H1 (cell line): ENCODE measurements at regions not wholly inside any gene's neighbourhood (a gene's known extent, or its start where the extent isn't known, plus 50 kb on each side); places are given as distances from the start of the nearest gene placed in this dataset.
A peak's percentile ranks its signal among the peaks of the same experiment; 100 is the strongest.

Source experiments
- CTCF ChIA-PET: fragments of 300-600 bp; sonication (Branson Sonifier 250); formaldehyde crosslinking; loops from one replicate; lab custom pipeline; 2021; ENCODE audit not compliant: partially characterized antibody; lab: Charles Lee
- POLR2A ChIA-PET: fragments of 300-600 bp; sonication (Branson Sonifier 250); formaldehyde crosslinking; loops from one replicate; lab custom pipeline; 2021; ENCODE audit warnings: inconsistent platforms; ENCODE audit not compliant: partially characterized antibody; lab: Charles Lee
- DNase-seq, 2 experiments: peaks; one replicate each; pipeline versions ENCODE4 v3.0.0 to v3.0.0-alpha.2; 2010 to 2022; ENCODE audit warnings: low spot score in 2 of 2, low read depth in 1 of 2, mixed read lengths in 1 of 2
- FAIRE-seq: peaks from 2 replicates; lab custom pipeline; 2011; peaks lifted over from hg19 to GRCh38; lab: Jason Lieb, UNC
- H2AFZ ChIP-seq: 2 replicates; pipeline ENCODE4 v1.8.1; 2012; ENCODE audit warnings: low read length, inconsistent platforms
- H2AK5ac ChIP-seq: 2 replicates; pipeline ENCODE4 v1.6.1; 2013; ENCODE audit warnings: low read depth, low read length
- H2BK120ac ChIP-seq: replicated peaks from 2 replicates; pipeline ENCODE3; 2013; ENCODE audit warnings: low read depth, low read length, inconsistent platforms
- H2BK12ac ChIP-seq: 2 replicates; pipeline ENCODE4 v1.6.1; 2013; ENCODE audit warnings: low read depth, low read length
- H2BK15ac ChIP-seq: 2 replicates; pipeline ENCODE4 v1.6.1; 2013; ENCODE audit warnings: low read length
- H2BK20ac ChIP-seq: 2 replicates; pipeline ENCODE4 v1.6.1; 2013; ENCODE audit warnings: low read length
- H2BK5ac ChIP-seq: 2 replicates; pipeline ENCODE4 v1.6.1; 2013; ENCODE audit warnings: low read depth, low read length
- H3K14ac ChIP-seq: 2 replicates; pipeline ENCODE4 v1.6.1; 2013; ENCODE audit warnings: inconsistent platforms; ENCODE audit not compliant: insufficient read length
- H3K18ac ChIP-seq: 2 replicates; pipeline ENCODE4 v1.6.1; 2013; ENCODE audit warnings: low read length; ENCODE audit errors: extremely low read depth
- H3K23ac ChIP-seq: 2 replicates; pipeline ENCODE4 v1.6.1; 2013; ENCODE audit warnings: inconsistent platforms; ENCODE audit not compliant: insufficient read length
- H3K23me2 ChIP-seq: 2 replicates; pipeline ENCODE4 v1.6.1; 2013; ENCODE audit warnings: low read depth, low read length
- H3K27ac ChIP-seq: 2 replicates; pipeline ENCODE4 v1.6.1; 2011; ENCODE audit warnings: low read depth, low read length, inconsistent platforms
- H3K27me3 ChIP-seq, 4 experiments: replicated peaks in 1 of 4; 1 replicate in 1 of 4; 2 replicates in 3 of 4; pipeline versions ENCODE4 v1.6.1 to v1.8.1; 2011 to 2013; ENCODE audit warnings: low read length in 3 of 4, mild to moderate bottlenecking in 3 of 4, inconsistent platforms in 2 of 4, mixed read lengths in 2 of 4, moderate library complexity in 1 of 4; ENCODE audit not compliant: control insufficient read depth in 3 of 4, insufficient read depth in 3 of 4; ENCODE audit errors: extremely low read depth in 1 of 4
- H3K36me3 ChIP-seq, 4 experiments: 2 replicates each; pipeline versions ENCODE4 v1.6.1 to v1.8.1; 2011 to 2013; ENCODE audit warnings: mild to moderate bottlenecking in 4 of 4, low read length in 3 of 4, moderate library complexity in 2 of 4, control low read depth in 1 of 4, inconsistent platforms in 1 of 4; ENCODE audit not compliant: insufficient read depth in 4 of 4, control insufficient read depth in 2 of 4
- H3K4ac ChIP-seq: replicated peaks from 2 replicates; pipeline ENCODE3; 2013; ENCODE audit warnings: low read length, low read depth, mixed read lengths, inconsistent platforms; ENCODE audit not compliant: insufficient read length
- H3K4me1 ChIP-seq, 4 experiments: replicated peaks in 1 of 4; 1 replicate in 1 of 4; 2 replicates in 3 of 4; pipeline versions ENCODE4 v1.6.1 to v1.8.1; 2011 to 2013; ENCODE audit warnings: low read length in 3 of 4, inconsistent platforms in 2 of 4, mixed read lengths in 1 of 4; ENCODE audit not compliant: insufficient read depth in 4 of 4, control insufficient read depth in 3 of 4
- H3K4me2 ChIP-seq, 2 experiments: 2 replicates each; pipeline versions ENCODE4 v1.6.1 to v1.8.1; 2011 to 2013; ENCODE audit warnings: low read depth in 2 of 2, low read length in 2 of 2, control low read depth in 1 of 2, inconsistent platforms in 1 of 2, mild to moderate bottlenecking in 1 of 2; ENCODE audit not compliant: insufficient read depth in 1 of 2
- H3K4me3 ChIP-seq, 4 experiments: fragments of 200-600, 300-600 bp in 1 of 4; sonication (generic), shearing (Covaris generic), sonication (Bioruptor Twin) in 1 of 4; 2 replicates each; pipeline versions ENCODE4 v1.5.1 to v1.8.1; 2011 to 2016; ENCODE audit warnings: low read length in 4 of 4, low read depth in 3 of 4, control low read depth in 2 of 4, inconsistent platforms in 2 of 4, mild to moderate bottlenecking in 2 of 4, mixed read lengths in 1 of 4, moderate library complexity in 1 of 4; ENCODE audit not compliant: insufficient read depth in 2 of 4; ENCODE audit errors: extremely low read depth in 1 of 4
- H3K56ac ChIP-seq: replicated peaks from 2 replicates; pipeline ENCODE3; 2013; ENCODE audit warnings: low read depth, mild to moderate bottlenecking, mixed read lengths, low read length, inconsistent platforms; ENCODE audit not compliant: insufficient read length
- H3K79me1 ChIP-seq: 2 replicates; pipeline ENCODE4 v1.6.1; 2013; ENCODE audit warnings: low read depth, low read length, control low read depth
- H3K79me2 ChIP-seq, 2 experiments: 2 replicates each; pipeline versions ENCODE4 v1.6.1 to v1.8.1; 2012 to 2013; ENCODE audit warnings: low read length in 2 of 2, mild to moderate bottlenecking in 2 of 2, inconsistent platforms in 1 of 2; ENCODE audit not compliant: insufficient read depth in 2 of 2, control insufficient read depth in 1 of 2
- H3K9ac ChIP-seq, 4 experiments: replicated peaks in 1 of 4; 1 replicate in 1 of 4; 2 replicates in 3 of 4; pipeline versions ENCODE4 v1.6.1 to v1.8.1; 2011 to 2013; ENCODE audit warnings: low read depth in 3 of 4, low read length in 3 of 4, control low read depth in 2 of 4, mild to moderate bottlenecking in 2 of 4, moderate library complexity in 2 of 4, inconsistent platforms in 1 of 4; ENCODE audit errors: extremely low read depth in 1 of 4
- H3K9me3 ChIP-seq, 2 experiments: 2 replicates each; pipeline versions ENCODE4 v1.6.1 to v1.8.1; 2012 to 2013; ENCODE audit warnings: mild to moderate bottlenecking in 2 of 2, moderate library complexity in 2 of 2, control low read depth in 1 of 2, inconsistent platforms in 1 of 2, low read depth in 1 of 2, low read length in 1 of 2, mixed read lengths in 1 of 2; ENCODE audit not compliant: insufficient read depth in 2 of 2
- H4K20me1 ChIP-seq, 2 experiments: replicated peaks in 1 of 2; 2 replicates each; pipeline versions ENCODE3 to v1.8.1; 2011 to 2013; ENCODE audit warnings: inconsistent platforms in 2 of 2, low read length in 2 of 2, mild to moderate bottlenecking in 1 of 2; ENCODE audit not compliant: insufficient read depth in 2 of 2, control insufficient read depth in 1 of 2
- H4K5ac ChIP-seq: 2 replicates; pipeline ENCODE4 v1.6.1; 2013; ENCODE audit warnings: low read length, low read depth, mixed read lengths, inconsistent platforms; ENCODE audit not compliant: insufficient read length
- H4K8ac ChIP-seq: 2 replicates; pipeline ENCODE4 v1.8.0; 2013; ENCODE audit warnings: mild to moderate bottlenecking, moderate library complexity, low read length, inconsistent platforms; ENCODE audit not compliant: insufficient read depth; ENCODE audit errors: extremely low read depth
- H4K91ac ChIP-seq: replicated peaks from 2 replicates; pipeline ENCODE3; 2013; ENCODE audit warnings: low read length, mixed read lengths, inconsistent platforms; ENCODE audit not compliant: insufficient read length
- CEBPB ChIP-seq: IDR thresholded peaks from 2 replicates; pipeline ENCODE4 v1.6.1; 2012; ENCODE audit warnings: low read depth, low read length
- SRF ChIP-seq: IDR thresholded peaks from 2 replicates; pipeline ENCODE4 v1.6.1; 2011; ENCODE audit warnings: mild to moderate bottlenecking, low read depth, low read length, moderate library complexity
- USF2 ChIP-seq: IDR thresholded peaks from 2 replicates; pipeline ENCODE4 v1.6.1; 2011; ENCODE audit warnings: low read length, improper control_type of control experiment

- Histone ChIP-seq H4K20me1 (no peaks in the 10 kb centered on the region), H3K27me3 (no peaks in the 10 kb centered on the region), H2AK5ac (no peak overlapping the region), H3K56ac (no peak overlapping the region), H3K79me1 (no peaks in the 10 kb centered on the region), H3K27ac (no peak overlapping the region), H3K79me2 (no peaks in the 10 kb centered on the region), H3K9me3 (no peaks in the 10 kb centered on the region), H3K4ac (no peak overlapping the region), H2BK5ac (no peak overlapping the region), H3K4me1 (peaks cover 0 to 5% (median 3%) of the 10 kb centered on the region in 4 experiments; a peak in 3 of 7 replicates), H2AFZ (peak overlapping the region; percentile 54; the same call in 1 of the 2 replicates), H3K23ac (no peak overlapping the region), H2BK20ac (no peak overlapping the region), H3K36me3 (no peaks in the 10 kb centered on the region), H4K5ac (no peak overlapping the region), H3K4me3 (no peak overlapping the region), H2BK12ac (no peak overlapping the region), H3K9ac (no peak overlapping the region), H3K23me2 (no peaks in the 10 kb centered on the region), H3K18ac (no peak overlapping the region), H3K14ac (no peak overlapping the region), H2BK15ac (no peak overlapping the region), H4K91ac (no peak overlapping the region), H4K8ac (no peak overlapping the region), H2BK120ac (no peak overlapping the region), H3K4me2 (no peak overlapping the region)
- ChIA-PET POLR2A (no interaction called here), CTCF (interaction anchor here (1.0 kb wide), 1 partner anchor 10 kb away, joined by 3 read pairs; no protein-coding TSS in a partner anchor)
- FAIRE-seq (no peak), DNase-seq (no peak)
- TF ChIP-seq USF2: no peak
- TF ChIP-seq SRF: no peak
- TF ChIP-seq CEBPB: peak; percentile 26; the same call in 1 of the 2 replicates
Observed at GRCh38 chr6:147131532-147132128, 72.6 kb upstream of the STXBP5 start.
